ENCODE measurements at regions not wholly inside any gene's neighbourhood (a gene's known extent, or its start where the extent isn't known, plus 50 kb on each side); places are given as distances from the start of the nearest gene placed in this dataset.
"Not testable (repeated sequence)": the region's sequence is repeated elsewhere in the genome, so short reads cannot be mapped to it uniquely, and the experiment has no call there.

DNA sequence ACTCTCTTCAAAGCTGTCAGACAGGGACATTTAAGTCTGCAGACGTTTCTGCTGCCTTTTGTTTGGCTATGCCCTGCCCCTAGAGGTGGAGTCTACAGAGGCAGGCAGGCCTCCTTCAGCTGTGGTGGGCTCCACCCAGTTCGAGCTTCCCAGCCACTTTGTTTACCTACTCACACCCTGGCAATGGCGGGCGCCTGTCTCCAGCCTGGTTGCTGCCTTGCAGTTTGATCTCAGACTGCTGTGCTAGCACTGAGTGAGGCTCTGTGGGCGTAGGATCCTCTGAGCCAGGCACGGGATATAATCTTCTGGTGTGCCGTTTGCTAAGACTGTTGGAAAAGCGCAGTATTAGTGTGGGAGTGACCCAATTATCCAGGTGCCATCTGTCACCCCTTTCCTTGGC lies 499.8 kb upstream of the IZUMO3 start:
- TF ChIP-seq, protein P1, sequence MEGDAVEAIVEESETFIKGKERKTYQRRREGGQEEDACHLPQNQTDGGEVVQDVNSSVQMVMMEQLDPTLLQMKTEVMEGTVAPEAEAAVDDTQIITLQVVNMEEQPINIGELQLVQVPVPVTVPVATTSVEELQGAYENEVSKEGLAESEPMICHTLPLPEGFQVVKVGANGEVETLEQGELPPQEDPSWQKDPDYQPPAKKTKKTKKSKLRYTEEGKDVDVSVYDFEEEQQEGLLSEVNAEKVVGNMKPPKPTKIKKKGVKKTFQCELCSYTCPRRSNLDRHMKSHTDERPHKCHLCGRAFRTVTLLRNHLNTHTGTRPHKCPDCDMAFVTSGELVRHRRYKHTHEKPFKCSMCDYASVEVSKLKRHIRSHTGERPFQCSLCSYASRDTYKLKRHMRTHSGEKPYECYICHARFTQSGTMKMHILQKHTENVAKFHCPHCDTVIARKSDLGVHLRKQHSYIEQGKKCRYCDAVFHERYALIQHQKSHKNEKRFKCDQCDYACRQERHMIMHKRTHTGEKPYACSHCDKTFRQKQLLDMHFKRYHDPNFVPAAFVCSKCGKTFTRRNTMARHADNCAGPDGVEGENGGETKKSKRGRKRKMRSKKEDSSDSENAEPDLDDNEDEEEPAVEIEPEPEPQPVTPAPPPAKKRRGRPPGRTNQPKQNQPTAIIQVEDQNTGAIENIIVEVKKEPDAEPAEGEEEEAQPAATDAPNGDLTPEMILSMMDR (conservative IDR thresholded peaks at IDR 0.05): not testable (repeated sequence)
- not testable (repeated sequence) for TF ChIP-seq ZFX (IDR thresholded peaks at IDR 0.05)

Data from C4-2B (cell line).